ENCODE measurements at regions not wholly inside any gene's neighbourhood (a gene's known extent, or its start where the extent isn't known, plus 50 kb on each side); places are given as distances from the start of the nearest gene placed in this dataset.

DNA sequence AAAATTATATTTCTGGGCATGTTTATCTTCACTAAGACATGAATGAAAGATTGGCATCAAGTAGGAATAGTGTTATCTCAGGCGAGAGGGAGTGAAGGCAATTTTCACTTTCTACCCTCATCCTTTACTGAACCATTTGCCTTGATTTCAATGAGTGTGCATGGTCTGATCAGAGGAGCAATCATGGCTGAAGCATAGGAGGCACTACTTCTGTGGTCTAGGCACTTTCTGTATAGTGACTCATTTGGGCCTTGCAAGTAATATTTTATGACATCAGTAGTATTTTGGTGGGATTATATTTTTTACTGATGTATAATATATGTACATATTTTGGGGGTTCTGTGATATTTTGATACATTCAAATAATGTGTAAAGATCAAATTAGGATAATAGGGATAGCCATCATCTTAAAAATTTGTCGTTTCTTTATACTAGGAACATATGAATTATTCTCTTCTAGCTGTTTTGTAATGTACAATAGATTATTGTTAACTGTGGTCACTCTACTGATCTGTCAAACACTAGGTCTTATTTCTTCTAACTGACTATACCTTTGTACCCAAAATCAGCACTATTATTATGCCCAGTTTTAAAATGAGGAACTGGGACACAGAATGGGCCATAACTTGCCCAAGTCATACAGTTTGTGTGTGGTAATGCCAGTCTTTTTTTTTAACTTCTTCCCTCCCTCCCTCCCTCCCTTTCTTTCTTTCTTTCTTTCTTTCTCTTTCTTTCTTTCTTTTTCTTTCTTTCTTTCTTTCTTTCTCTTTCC is 101.9 kb downstream of the RAB11FIP2 start:
- peaks cover 4% of the 10 kb centered on the region for H3K27me3 ChIP-seq (ENCODE audit: insufficient read depth, low read length)
- no peaks in the 10 kb centered on the region for H3K79me2 ChIP-seq (ENCODE audit: insufficient read depth, low read length)
- TF ChIP-seq, protein P1, sequence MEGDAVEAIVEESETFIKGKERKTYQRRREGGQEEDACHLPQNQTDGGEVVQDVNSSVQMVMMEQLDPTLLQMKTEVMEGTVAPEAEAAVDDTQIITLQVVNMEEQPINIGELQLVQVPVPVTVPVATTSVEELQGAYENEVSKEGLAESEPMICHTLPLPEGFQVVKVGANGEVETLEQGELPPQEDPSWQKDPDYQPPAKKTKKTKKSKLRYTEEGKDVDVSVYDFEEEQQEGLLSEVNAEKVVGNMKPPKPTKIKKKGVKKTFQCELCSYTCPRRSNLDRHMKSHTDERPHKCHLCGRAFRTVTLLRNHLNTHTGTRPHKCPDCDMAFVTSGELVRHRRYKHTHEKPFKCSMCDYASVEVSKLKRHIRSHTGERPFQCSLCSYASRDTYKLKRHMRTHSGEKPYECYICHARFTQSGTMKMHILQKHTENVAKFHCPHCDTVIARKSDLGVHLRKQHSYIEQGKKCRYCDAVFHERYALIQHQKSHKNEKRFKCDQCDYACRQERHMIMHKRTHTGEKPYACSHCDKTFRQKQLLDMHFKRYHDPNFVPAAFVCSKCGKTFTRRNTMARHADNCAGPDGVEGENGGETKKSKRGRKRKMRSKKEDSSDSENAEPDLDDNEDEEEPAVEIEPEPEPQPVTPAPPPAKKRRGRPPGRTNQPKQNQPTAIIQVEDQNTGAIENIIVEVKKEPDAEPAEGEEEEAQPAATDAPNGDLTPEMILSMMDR (IDR thresholded peaks at IDR 0.05; ENCODE audit: extremely low read depth, low read depth, low read length) = no peak
- no peaks in the 10 kb centered on the region for H4K20me1 ChIP-seq (ENCODE audit: insufficient read depth, low read length)
- H3K4me1 ChIP-seq (ENCODE audit: insufficient read depth, low read length) = peaks cover 5% of the 10 kb centered on the region
- H3K9me3 ChIP-seq (ENCODE audit: low read depth, low read length) = no peaks in the 10 kb centered on the region
- H3K36me3 ChIP-seq (ENCODE audit: insufficient read depth, low read length) = no peaks in the 10 kb centered on the region
- no peak overlapping the region for H2AFZ ChIP-seq (ENCODE audit: low read length)
- H3K27ac ChIP-seq (ENCODE audit: low read depth, low read length) = no peak overlapping the region
- no peak for DNase-seq (ENCODE audit: insufficient read length, low spot score, missing footprints)
- no peak overlapping the region for H3K4me2 ChIP-seq (ENCODE audit: insufficient read depth, low read length)
- no peak overlapping the region for H3K4me3 ChIP-seq (ENCODE audit: insufficient read depth, low read length)

DNA sequence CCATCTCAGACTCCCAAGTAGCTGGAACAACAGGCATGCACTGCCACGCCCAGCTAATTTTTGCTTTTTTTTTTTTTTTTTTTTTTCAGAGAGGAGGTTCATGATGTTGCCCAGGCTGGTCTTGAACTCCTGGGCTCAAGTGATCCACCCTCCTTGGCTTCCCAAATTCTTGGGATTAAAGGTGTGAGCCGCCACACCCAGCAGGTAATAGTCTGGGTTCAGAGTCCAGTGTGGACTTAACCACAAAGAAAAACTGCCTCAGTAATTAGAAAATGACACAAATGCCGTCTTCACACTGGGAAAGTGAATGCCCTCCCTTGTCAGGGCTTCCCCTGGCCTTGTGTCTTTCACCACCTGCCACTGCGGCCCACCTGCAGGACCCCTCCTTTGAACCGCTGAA is 101.1 kb downstream of the RAB11FIP2 start:
- Histone ChIP-seq H2AFZ (ENCODE audit: low read length) (no peak overlapping the region), H3K27me3 (ENCODE audit: insufficient read depth, low read length) (peaks cover 10% of the 10 kb centered on the region), H3K4me3 (ENCODE audit: insufficient read depth, low read length) (no peak overlapping the region), H3K79me2 (ENCODE audit: insufficient read depth, low read length) (no peaks in the 10 kb centered on the region), H3K36me3 (ENCODE audit: insufficient read depth, low read length) (no peaks in the 10 kb centered on the region), H3K4me2 (ENCODE audit: insufficient read depth, low read length) (no peak overlapping the region), H4K20me1 (ENCODE audit: insufficient read depth, low read length) (no peaks in the 10 kb centered on the region), H3K9me3 (ENCODE audit: low read depth, low read length) (no peaks in the 10 kb centered on the region), H3K4me1 (ENCODE audit: insufficient read depth, low read length) (peaks cover 5% of the 10 kb centered on the region), H3K27ac (ENCODE audit: low read depth, low read length) (no peak overlapping the region)
- TF ChIP-seq, protein P1 (IDR thresholded peaks at IDR 0.05; ENCODE audit: extremely low read depth, low read depth, low read length) = no peak
- no peak for DNase-seq (ENCODE audit: insufficient read length, low spot score, missing footprints)

DNA sequence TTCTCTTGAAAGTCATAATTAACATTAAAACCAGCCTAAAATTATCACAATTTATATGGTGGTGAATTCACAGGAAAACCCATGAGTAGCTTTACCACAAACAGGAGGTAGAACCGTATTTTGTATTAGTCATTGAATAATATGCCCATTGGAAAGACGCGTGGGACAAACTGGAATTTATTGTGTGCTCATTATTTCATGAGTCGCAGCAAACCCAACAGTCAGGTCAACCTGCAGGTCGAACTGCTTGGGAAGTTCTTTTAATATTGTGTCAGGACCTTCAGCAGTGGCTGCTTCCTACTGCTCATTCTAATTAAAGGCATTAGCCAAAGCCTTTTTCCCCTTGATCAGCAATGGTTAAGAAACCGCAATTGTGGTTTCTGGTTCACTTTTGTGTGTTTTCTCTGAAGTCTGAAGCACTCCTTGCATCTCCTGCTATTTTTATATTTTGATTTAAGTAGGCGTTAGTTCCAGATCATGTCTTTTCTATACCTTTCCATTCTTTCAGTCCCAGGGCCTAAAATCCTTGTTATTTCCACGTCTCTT is 100.1 kb downstream of the RAB11FIP2 start:
- Histone ChIP-seq H4K20me1 (ENCODE audit: insufficient read depth, low read length) (no peaks in the 10 kb centered on the region), H2AFZ (ENCODE audit: low read length) (no peak overlapping the region), H3K4me1 (ENCODE audit: insufficient read depth, low read length) (peaks cover 5% of the 10 kb centered on the region), H3K9me3 (ENCODE audit: low read depth, low read length) (no peaks in the 10 kb centered on the region), H3K4me3 (ENCODE audit: insufficient read depth, low read length) (no peak overlapping the region), H3K36me3 (ENCODE audit: insufficient read depth, low read length) (no peaks in the 10 kb centered on the region), H3K27me3 (ENCODE audit: insufficient read depth, low read length) (peaks cover 8% of the 10 kb centered on the region), H3K79me2 (ENCODE audit: insufficient read depth, low read length) (no peaks in the 10 kb centered on the region), H3K4me2 (ENCODE audit: insufficient read depth, low read length) (no peak overlapping the region), H3K27ac (ENCODE audit: low read depth, low read length) (no peak overlapping the region)
- TF ChIP-seq, protein P1 (IDR thresholded peaks at IDR 0.05; ENCODE audit: extremely low read depth, low read depth, low read length) = no peak
- DNase-seq (ENCODE audit: insufficient read length, low spot score, missing footprints) = no peak

DNA sequence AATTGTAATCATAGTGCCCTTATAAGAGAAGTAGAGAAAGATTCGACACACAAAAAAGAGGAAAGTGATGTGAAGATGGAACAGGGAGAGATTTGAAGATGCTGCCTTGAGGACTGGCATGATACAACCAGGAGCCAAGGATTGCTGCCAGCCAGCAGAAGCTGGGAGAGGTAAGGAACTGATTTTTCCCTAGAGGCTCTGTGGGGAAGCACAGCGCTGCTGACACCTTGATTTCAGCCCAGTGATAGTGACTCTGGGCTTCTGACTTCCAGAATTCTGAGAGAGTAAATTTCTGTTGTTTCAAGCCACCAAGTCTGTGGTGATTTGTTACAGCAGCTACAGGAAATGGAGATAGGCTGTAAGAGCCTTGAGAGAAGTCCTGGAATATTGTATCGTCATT is 98.2 kb downstream of the RAB11FIP2 start:
- Histone ChIP-seq H3K4me3 (ENCODE audit: insufficient read depth, low read length) (no peak overlapping the region), H3K4me2 (ENCODE audit: insufficient read depth, low read length) (no peak overlapping the region), H3K79me2 (ENCODE audit: insufficient read depth, low read length) (no peaks in the 10 kb centered on the region), H3K4me1 (ENCODE audit: insufficient read depth, low read length) (peaks cover 5% of the 10 kb centered on the region), H4K20me1 (ENCODE audit: insufficient read depth, low read length) (no peaks in the 10 kb centered on the region), H3K36me3 (ENCODE audit: insufficient read depth, low read length) (no peaks in the 10 kb centered on the region), H3K27me3 (ENCODE audit: insufficient read depth, low read length) (peaks cover 11% of the 10 kb centered on the region), H2AFZ (ENCODE audit: low read length) (no peak overlapping the region), H3K9me3 (ENCODE audit: low read depth, low read length) (no peaks in the 10 kb centered on the region), H3K27ac (ENCODE audit: low read depth, low read length) (no peak overlapping the region)
- no peak for DNase-seq (ENCODE audit: insufficient read length, low spot score, missing footprints)
- TF ChIP-seq, protein P1 (IDR thresholded peaks at IDR 0.05; ENCODE audit: extremely low read depth, low read depth, low read length) = no peak

All from osteoblast (primary cell).